ENCODE measurements at regions not wholly inside any gene's neighbourhood (a gene's known extent, or its start where the extent isn't known, plus 50 kb on each side); places are given as distances from the start of the nearest gene placed in this dataset.

DNA sequence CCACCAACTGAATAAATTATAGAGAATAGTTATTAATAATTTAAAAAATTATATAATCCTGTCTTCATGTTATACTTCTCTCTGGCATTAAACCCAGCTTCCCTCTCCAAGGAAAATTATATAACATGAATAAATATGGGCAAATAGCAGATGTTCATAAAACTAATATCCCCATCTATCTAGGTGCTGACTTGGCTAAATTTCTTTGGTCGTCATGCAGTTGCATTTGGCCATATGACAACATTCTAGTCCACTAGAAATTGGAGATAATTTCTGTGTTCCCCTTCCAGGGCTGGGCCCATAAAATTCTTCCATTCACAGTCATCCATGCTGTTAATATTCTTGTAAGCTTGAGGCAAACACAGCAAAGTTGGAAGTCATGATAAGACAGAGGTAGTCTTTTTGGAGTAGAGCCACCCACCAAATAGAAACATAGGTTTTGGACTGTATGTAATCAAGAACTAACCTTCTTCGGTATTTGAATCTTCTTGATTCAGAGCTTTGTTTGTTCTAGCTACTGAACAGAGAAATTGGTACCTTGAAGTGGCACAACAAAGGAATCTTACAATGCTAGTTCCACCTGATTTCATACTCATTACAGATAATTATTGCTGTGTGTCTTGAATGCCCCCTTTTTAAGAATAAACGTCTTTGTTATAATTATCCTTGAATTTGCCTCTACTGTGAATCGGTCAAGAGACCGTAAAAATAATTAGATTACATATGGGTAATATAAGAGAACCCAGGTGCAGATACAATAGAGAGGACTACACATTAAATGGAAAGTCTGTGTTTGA is 678.5 kb upstream of the PCDH20 start:
- DNase-seq (ENCODE audit: low read depth) = no peak
- TF ChIP-seq, protein P1, sequence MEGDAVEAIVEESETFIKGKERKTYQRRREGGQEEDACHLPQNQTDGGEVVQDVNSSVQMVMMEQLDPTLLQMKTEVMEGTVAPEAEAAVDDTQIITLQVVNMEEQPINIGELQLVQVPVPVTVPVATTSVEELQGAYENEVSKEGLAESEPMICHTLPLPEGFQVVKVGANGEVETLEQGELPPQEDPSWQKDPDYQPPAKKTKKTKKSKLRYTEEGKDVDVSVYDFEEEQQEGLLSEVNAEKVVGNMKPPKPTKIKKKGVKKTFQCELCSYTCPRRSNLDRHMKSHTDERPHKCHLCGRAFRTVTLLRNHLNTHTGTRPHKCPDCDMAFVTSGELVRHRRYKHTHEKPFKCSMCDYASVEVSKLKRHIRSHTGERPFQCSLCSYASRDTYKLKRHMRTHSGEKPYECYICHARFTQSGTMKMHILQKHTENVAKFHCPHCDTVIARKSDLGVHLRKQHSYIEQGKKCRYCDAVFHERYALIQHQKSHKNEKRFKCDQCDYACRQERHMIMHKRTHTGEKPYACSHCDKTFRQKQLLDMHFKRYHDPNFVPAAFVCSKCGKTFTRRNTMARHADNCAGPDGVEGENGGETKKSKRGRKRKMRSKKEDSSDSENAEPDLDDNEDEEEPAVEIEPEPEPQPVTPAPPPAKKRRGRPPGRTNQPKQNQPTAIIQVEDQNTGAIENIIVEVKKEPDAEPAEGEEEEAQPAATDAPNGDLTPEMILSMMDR (conservative IDR thresholded peaks at IDR 0.05; ENCODE audit: low read depth, low read length) = no peak
- no peak overlapping the region for H3K4me3 ChIP-seq (ENCODE audit: low read depth, low read length)

DNA sequence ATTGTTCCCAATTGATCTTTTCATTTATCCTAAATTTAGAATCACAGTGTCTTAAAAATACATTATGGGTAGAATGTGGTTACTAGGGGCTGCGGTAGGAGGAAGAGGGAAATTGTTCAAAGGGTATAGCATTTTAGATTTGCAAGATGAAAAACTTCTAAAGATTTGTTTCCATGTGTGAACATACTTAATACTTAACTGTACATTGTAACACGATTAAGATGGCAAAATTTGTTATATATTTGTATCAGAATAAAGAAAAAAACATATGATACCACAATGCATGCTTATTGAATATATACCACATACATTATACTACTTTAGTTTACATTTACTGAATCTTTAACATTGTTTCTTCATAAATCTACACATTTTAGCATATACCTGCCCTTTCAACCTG is 677.3 kb upstream of the PCDH20 start:
- no peak for DNase-seq (ENCODE audit: low read depth)
- TF ChIP-seq, protein P1 (conservative IDR thresholded peaks at IDR 0.05; ENCODE audit: low read depth, low read length) = no peak
- no peak overlapping the region for H3K4me3 ChIP-seq (ENCODE audit: low read depth, low read length)

DNA sequence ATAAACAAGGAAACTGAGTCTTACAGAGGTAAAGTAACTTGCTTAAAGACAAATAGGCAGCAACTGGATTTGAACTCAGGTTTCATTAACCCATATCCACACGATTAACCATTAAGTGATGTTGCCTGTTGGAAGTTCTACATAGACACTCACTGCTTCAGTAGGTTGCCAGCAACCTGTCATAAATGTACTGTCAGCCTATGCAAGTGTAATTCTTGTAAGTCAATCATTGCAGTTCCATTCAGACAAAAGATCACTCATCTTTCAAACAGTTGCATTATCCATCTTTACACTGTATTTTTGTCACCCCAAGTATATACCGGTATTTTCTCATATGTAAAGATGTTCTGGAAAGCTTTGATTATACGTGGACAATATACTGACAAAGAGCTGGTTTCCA is 676.9 kb upstream of the PCDH20 start:
- H3K4me3 ChIP-seq (ENCODE audit: low read depth, low read length) = no peak overlapping the region
- TF ChIP-seq, protein P1 (conservative IDR thresholded peaks at IDR 0.05; ENCODE audit: low read depth, low read length) = no peak
- DNase-seq (ENCODE audit: low read depth) = no peak

DNA sequence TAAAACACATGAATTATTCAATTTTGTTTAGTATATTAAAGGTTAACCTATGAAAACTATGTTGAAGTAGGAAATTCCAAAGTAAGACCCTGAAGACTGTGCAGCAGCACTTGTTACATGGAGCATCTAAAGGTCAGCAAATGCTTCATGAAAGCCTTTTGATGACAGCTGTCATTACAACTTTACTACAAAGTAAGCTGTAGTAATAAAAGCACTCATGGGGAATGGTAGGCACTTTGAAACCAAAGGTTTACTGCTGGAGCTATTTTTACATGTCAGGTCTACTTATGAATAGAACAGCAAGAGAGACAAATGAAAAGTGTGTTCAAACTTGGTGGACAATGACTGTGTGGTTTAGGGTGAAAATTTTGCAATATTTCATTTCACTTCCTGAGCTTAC is 672.5 kb upstream of the PCDH20 start:
- TF ChIP-seq, protein P1 (conservative IDR thresholded peaks at IDR 0.05; ENCODE audit: low read depth, low read length) = no peak
- DNase-seq (ENCODE audit: low read depth) = no peak
- no peak overlapping the region for H3K4me3 ChIP-seq (ENCODE audit: low read depth, low read length)

DNA sequence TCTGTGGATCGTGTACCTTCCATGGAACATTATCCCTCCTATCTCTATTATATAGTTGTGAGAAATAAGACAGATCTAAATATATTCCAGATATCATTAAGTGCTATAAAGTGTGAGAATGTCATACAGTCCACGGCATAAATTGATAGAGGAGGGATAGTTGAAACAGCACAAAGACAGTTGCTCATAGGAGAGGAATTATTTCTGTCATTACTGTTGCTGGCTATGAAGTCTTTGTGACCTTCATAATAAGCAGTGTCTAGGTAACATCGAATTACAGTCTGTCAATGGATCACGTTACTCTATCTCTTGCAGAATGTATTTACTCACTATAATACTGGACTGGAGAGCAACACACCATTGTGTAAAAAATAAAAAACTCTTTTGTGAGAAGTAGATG is 671.5 kb upstream of the PCDH20 start:
- TF ChIP-seq, protein P1 (conservative IDR thresholded peaks at IDR 0.05; ENCODE audit: low read depth, low read length) = no peak

DNA sequence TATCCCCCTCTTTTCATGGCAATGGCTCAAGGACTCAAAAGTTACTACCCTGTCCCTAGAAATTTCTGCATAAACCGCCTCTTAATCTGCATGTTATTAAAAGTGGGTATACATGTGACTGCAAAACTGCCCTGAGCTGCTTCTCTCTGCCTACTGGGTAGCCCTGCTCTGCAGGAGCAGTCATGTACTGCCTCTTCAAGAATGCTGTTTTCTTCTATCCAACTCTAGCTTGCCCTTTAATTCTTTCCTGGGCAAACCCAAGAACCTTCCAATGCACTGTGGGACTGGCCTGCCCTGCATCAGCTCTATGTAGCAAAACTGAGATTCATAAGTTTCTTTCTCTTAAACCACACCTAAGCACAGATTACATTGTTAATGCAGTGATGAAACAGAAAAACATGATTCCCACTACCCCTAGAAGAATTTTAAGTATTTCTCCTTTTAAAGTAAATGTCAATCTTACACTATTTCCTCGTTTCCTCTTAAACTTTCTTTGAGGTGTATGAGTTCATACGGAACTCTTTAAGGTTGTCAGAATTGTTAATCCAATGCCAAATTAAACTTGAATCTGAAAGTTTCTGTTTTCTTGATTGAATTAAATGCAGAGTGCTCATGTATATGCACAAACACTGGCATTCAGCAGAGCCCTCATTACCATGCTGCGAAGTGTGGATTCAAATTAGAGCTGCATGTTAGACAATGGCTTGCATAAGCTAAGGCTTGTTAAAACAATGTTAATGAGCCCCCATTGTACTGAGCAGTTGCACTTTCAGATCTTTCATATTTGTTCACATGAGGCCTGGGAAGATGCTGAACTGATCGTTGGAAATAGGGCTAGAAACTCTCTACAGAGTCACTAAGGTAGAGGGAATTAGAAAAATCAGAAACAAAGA is 669.9 kb upstream of the PCDH20 start:
- DNase-seq (ENCODE audit: low read depth) = no peak
- H3K4me3 ChIP-seq (ENCODE audit: low read depth, low read length) = no peak overlapping the region
- TF ChIP-seq, protein P1 (conservative IDR thresholded peaks at IDR 0.05; ENCODE audit: low read depth, low read length) = no peak

More for the DNA sequence above, 671.5 kb upstream of the PCDH20 start:
- no peak overlapping the region for H3K4me3 ChIP-seq (ENCODE audit: low read depth, low read length)
- no peak for DNase-seq (ENCODE audit: low read depth)
